ENCODE measurements at regions not wholly inside any gene's neighbourhood (a gene's known extent, or its start where the extent isn't known, plus 50 kb on each side); places are given as distances from the start of the nearest gene placed in this dataset.
A peak's percentile ranks its signal among the peaks of the same experiment; 100 is the strongest.

DNA sequence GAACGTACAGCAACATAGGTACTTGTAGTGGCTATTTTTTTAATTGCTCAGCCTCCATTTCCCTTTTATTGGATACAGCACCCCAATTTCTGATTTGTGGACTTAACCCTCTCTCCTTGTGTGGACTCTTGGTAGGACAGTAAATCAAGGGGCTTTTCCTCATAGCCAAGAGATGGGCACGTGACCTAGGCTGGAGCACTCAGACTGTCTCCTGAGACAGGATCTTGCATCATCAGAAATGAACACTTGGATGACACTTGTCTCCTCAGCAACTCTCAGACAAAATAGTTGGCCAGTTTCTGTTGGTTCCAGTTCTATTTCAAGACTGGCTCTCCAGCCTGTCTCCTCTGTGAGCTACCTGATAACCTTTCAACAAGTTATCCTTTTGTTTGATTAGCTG is 112.9 kb upstream of the ZNF678 start:
- DNase-seq (ENCODE audit: low read depth, low spot score), result no peak

GRCh38 chr1:227449741-227450441 is 113.5 kb upstream of the ZNF678 start:
- no peak for DNase-seq (ENCODE audit: low read depth, low spot score)

DNA sequence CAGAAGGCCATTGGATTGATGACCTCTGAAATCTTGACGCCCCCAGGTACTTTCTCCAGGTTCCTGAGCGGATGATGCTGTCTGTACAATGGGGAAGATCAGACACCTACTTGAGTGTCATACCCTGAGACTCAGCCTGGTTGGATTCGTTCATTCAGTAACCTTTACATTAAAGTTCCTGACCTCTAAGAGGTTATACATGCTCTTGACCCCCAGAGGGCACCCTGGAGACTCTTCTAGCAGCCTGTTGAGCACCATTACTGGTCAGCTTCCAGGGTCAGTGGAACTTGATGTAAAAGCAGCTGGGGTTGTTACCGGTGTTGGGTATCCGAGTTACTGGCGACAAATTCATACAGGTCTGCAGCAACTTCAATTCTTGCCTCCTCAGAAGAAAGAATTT is 114.3 kb upstream of the ZNF678 start:
- DNase-seq (ENCODE audit: low read depth, low spot score), result no peak

DNA sequence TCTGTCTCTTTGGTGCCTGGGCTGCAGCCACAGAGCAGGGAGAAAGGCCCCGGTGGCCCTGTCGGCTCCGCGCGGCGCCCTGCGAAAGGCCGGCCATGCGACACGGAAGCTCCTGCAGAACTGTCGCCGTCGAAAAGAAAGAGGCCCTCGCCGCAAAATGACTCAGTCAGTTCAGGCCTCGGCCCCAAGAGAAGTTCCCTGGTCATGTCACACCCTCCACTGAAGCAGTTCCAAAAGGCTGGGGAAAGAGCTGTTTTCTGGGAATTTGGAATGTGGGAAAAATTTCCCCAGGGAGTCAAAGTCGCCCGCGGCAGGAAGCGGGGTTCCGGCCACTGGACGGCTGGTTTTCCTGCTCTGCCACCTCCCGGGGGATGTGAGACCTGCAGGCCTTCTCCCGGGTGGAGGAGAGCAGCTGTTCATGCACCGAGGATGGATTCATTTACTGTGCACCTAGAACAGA is 115.8 kb upstream of the ZNF678 start:
- no peak for DNase-seq (ENCODE audit: low read depth, low spot score)

GRCh38 chr1:227445746-227446145 is 117.6 kb upstream of the ZNF678 start:
- DNase-seq (ENCODE audit: low read depth, low spot score), result no peak

- DNase-seq (ENCODE audit: low read depth, low spot score), result no peak
Observed at GRCh38 chr1:227445092-227445674, 118.2 kb upstream of the ZNF678 start.

DNA sequence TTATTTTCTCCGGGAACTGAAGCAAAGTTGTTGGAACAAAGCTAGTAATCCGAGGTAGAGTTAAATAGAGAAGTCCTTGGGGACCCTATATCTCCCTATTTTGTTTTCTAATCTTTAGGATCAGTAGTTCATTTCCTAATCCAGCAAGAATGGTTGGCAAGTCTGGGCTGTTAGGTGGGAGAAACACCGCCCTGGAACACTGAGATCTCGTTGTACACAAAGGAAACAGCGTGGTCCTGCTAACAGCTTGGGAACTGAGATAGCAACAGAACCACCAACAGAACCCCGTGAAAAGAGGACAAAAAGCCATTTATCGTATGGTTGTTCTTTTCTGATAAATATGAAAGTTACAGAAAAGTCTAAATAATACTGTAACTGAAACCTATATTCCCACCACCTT is 121.9 kb upstream of the CDC42BPA start:
- DNase-seq (ENCODE audit: low read depth, low spot score), result no peak

DNA sequence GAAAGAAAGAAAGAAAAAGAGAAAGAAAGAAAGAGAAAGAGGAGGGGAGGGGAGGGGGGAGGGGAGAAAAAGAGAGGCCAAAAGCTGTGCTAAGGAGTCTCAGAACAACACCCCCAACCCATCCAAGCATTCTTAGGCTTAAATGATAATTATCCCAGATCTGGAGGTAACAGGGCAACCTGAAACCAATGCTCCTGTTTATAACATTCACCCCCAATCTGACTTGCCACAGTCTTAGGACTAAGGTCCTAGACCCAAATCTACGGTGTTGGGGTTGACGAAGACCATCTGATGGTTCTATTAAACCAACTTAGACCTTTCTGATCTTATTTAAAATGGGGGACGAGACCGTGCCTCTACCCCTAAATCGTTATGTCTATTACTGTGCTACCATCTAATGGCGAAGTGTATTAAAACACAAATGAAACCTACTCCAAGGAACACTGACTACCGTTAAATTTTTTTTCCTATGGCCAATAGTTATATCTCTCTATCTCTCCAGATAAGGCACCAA is 119.3 kb upstream of the CDC42BPA start:
- peak; percentile 39 for DNase-seq (ENCODE audit: low read depth, low spot score)

DNA sequence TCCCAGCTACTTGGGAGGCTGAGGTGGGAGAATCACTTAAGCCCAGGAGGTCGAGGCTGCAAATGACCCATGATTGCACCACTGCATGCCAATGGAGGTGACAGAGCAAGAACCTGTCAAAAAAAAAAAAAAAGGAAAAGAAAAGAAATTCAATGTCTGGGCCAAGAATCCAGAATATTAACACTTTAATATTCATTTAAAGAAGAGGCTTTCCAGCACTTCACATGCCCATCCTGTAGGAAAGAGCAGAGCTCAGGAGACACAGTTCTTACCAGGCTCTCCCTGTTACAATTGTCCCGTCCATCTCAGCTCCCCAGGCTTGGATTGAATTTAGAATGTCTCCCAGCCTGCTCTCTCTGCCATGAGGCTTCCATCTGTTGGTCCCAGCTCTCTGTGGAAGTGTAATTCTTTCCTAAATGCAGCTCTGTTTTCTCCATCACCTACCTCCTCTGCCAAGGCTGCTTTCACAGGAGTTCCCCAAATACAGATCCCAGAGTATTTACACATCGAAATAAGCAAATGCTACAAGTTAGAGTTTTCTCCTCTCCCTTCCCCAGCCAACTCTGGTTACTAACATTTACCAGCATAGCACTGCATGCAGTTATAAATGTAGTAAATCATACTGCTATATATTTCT is 116.6 kb upstream of the CDC42BPA start:
- no peak for DNase-seq (ENCODE audit: low read depth, low spot score)

- no peak for DNase-seq (ENCODE audit: low read depth, low spot score)
Observed at GRCh38 chr1:227433663-227434341, 115.5 kb upstream of the CDC42BPA start.

DNA sequence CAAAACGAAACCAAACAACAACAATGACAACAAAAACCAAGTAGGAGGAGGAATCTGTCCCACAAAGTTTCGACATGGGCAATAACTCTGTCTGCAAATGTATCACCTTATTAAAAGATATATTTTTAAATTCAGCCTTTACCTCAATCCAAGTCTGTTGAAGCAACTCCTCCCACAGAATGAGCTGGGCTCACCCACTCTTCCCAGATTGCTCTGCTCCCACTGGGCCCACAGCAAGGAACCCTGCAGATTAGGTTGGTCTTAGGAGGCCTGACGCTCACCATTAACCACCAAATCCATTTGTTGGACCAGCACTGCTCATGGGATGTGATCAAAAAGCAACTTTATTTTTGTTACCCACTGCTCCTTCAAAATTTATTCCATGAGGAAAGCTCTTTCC is 114.7 kb upstream of the CDC42BPA start:
- DNase-seq (ENCODE audit: low read depth, low spot score), result no peak

DNA sequence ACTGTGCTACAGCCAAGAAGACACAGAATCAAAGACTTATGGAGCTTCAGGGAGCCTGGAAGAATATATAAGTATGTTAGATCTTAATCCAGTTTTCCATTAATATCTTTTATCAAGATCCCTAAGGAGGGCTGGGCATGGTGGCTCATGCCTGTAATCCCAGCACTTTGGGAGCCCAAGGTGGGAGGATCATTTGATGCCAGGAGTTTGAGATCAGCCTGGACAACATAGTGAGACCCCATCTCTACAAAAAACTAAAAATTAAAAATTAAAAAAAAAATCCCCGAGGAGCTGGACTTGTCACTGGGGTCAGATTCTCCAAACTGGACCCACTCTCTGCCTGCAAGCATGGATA is 113.9 kb upstream of the CDC42BPA start:
- DNase-seq (ENCODE audit: low read depth, low spot score), result no peak

DNA sequence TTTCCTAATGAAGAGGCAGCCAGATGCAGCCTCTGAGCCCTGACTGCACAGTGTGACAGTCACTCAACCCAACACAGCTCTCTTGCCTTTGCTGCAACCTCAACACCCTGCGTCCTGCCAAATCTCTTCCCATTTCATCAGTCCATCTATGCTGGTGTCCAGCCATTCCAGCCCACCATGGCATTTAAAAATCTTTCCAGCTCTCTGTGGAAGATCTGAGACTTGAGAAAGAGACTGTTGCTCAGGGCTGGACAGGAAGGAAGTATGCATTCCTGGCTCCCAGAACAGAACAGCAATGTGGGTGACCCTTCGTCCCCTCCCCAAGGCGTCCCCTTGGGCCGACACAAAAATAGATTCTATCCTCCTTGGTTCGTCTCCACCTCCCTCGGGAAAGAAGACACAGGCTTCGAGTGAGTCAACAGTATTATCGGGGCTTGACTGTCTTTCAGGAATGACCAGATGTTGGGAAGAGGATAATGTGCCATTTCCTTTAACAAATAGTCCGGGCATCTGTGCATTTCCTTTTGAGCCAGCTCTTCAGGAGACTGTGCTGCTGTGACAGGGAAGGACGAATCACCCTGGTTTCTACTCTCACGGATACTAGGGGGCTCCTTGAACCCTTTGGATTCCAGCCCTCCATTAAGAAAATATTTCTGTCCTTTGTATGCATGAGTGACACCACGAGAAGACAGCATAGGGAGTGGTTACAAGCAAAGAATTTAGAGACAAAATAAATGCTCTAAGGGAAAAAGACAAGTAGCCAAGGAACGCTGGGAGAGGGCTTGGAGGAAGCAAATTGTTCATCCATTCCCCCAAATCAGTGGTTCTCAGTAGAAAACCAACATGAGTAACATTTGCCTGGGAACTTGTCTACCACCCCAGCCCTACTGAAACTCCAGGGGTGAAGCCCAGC is 111.4 kb upstream of the CDC42BPA start:
- peak; percentile 29 for DNase-seq (ENCODE audit: low read depth, low spot score)

- DNase-seq (ENCODE audit: low read depth, low spot score), result peak; percentile 60
Observed at GRCh38 chr1:227428803-227429202, 110.5 kb upstream of the CDC42BPA start.

GRCh38 chr1:227427411-227427810 is 109.1 kb upstream of the CDC42BPA start:
- DNase-seq (ENCODE audit: low read depth, low spot score), result no peak

DNA sequence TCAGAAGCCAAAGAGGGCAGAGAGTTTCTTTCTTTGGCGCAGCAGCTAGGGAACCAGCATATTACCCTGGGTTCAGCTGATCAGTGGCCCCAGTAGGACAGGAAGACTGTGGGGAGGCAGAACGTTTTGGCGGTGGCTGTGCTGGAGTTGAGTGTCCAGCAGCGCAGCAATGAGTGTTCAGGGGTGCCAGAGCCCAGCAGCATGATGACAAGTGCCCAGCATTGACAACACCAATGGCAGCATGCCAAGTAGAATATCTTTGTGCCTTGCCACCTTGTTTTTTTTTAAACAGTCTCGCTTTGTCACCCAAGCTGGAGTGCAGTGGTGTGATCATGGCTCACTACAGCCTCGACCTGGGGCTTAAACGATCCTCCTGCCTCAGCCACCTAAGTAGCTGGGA is 106.7 kb upstream of the CDC42BPA start:
- no peak for DNase-seq (ENCODE audit: low read depth, low spot score)

GRCh38 chr1:227424159-227424680 is 105.9 kb upstream of the CDC42BPA start:
- DNase-seq (ENCODE audit: low read depth, low spot score), result no peak

DNA sequence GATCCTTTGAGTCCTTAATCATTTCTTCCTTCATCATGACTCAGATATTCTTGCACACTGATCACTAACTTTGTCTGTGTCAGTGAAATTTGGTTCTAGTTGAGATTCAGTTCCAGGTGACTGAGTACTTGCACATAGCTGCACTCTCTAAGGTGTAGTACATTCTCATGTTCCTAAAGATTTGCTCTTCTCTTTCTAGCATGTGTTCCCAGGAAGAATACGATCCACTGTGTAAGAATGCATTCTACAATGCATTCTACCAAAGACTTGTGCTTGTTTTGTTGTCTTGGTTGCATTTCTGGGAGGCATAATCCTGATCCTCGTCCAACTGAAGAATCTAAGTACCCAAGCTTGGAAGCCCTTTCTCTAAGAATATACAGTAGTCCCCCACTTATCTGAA is 104.3 kb upstream of the CDC42BPA start:
- DNase-seq (ENCODE audit: low read depth, low spot score), result no peak

GRCh38 chr1:227420147-227420546 is 101.9 kb upstream of the CDC42BPA start:
- DNase-seq (ENCODE audit: low read depth, low spot score), result no peak

DNA sequence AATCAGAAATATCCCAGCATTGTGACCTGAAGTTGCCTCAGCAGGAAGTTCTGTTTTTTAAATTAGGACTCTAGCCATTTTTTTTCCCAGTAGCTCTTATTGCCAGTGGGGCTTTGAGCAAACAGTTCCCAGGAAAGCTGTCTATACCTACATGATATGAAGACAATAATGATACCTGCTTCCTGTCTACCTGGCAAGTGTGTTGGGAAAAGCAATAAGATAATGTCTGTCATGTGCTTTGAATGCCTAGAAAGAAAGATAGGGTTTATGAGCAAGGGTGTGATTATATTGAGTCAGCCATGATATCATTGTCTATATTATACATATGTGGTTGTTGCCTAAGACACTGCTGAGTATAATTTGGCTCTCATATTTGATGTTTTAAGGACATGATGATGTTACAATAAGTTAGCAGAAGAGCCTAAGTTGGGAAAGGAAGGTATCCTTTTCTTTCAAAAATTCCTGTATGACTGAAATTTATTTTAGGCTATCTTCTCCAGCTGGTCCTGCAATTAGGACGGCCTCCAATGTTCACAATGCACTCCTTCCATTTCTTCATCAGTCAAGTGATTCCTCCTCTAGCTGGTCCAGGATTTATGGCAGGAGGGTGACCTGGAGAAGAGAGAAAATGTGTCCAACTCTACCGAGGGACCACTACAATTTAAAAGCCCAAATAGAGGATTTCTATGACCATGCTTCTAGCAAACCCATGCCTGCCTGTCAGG is 99.6 kb upstream of the CDC42BPA start:
- no peak for DNase-seq (ENCODE audit: low read depth, low spot score)

Data from smooth muscle cell of the brain vasculature (primary cell).